BE2C (cell line): ENCODE measurements at regions not wholly inside any gene's neighbourhood (a gene's known extent, or its start where the extent isn't known, plus 50 kb on each side); places are given as distances from the start of the nearest gene placed in this dataset.

ENCODE experiments used
- DNase-seq: peaks from one replicate; pipeline ENCODE4 v3.0.0-alpha.2; 2020
- H3K27me3 ChIP-seq: fragments of 250-450 bp; sonication (Bioruptor Pico); 2 replicates; pipeline ENCODE4 v1.5.1; 2020; ENCODE audit warnings: mild to moderate bottlenecking
- H3K36me3 ChIP-seq: fragments of 250-450 bp; sonication (Bioruptor Pico); 2 replicates; pipeline ENCODE4 v1.5.1; 2020; ENCODE audit warnings: mild to moderate bottlenecking
- H3K4me1 ChIP-seq: fragments of 250-450 bp; sonication (Bioruptor Pico); 2 replicates; pipeline ENCODE4 v1.5.1; 2020
- H3K4me3 ChIP-seq: 2 replicates; pipeline ENCODE4 v1.5.1; 2011; ENCODE audit warnings: low read depth, low read length
- H3K9me3 ChIP-seq: fragments of 250-450 bp; sonication (Bioruptor Pico); 2 replicates; pipeline ENCODE4 v1.5.1; 2020
- CTCF ChIP-seq: IDR thresholded peaks from 2 replicates; pipeline ENCODE4 v1.5.1; 2012; ENCODE audit warnings: mild to moderate bottlenecking, low read depth, low read length

DNA sequence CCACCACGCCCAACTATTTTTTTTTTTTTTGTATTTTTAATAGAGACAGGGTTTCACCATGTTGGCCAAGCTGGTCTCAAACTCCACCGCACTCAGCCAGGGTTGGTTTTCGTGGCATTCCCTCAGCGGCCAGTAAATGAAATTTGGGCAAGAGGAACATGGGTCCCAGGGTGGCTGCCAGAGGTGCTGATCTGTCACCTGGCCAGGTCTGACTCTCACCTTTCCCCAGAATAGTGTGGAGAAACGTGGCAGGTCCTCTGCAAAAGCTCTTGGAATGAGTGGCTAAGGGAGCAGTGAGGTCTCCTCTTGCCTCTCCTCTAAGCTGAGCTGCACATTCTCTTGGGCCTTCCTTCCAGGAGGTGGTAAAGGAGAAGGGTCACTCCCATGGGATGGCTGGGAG is 170.1 kb downstream of the IRX2 start:
- Histone ChIP-seq H3K9me3 (no peaks in the 10 kb centered on the region; the same call in 1 of the 2 replicates), H3K27me3 (no peaks in the 10 kb centered on the region), H3K36me3 (no peaks in the 10 kb centered on the region), H3K4me1 (no peaks in the 10 kb centered on the region), H3K4me3 (no peak overlapping the region)
- DNase-seq, result no peak
- no peak for TF ChIP-seq CTCF

DNA sequence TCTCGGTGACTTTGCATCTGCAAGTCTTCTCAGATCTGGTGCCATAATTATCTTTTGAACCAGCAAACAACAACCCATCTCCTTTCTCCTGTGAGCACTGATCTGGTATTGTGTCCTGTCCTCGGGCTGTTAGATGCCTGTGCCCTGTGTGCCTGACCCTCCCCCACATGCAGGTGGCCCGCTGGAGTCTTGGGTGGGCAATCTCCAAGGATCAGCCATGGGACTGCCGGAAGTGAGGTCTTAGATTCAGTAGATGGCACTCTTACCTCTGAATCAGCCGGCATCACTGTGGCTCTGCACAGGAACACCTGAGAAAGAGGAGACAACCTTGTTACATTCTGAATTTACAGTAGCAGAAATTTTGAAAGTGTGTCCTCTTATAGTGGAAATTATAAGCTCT is 172.4 kb downstream of the IRX2 start:
- Histone ChIP-seq H3K9me3 (no peaks in the 10 kb centered on the region), H3K4me1 (no peaks in the 10 kb centered on the region), H3K36me3 (no peaks in the 10 kb centered on the region), H3K27me3 (no peaks in the 10 kb centered on the region), H3K4me3 (no peak overlapping the region)
- no peak for TF ChIP-seq CTCF
- no peak for DNase-seq

DNA sequence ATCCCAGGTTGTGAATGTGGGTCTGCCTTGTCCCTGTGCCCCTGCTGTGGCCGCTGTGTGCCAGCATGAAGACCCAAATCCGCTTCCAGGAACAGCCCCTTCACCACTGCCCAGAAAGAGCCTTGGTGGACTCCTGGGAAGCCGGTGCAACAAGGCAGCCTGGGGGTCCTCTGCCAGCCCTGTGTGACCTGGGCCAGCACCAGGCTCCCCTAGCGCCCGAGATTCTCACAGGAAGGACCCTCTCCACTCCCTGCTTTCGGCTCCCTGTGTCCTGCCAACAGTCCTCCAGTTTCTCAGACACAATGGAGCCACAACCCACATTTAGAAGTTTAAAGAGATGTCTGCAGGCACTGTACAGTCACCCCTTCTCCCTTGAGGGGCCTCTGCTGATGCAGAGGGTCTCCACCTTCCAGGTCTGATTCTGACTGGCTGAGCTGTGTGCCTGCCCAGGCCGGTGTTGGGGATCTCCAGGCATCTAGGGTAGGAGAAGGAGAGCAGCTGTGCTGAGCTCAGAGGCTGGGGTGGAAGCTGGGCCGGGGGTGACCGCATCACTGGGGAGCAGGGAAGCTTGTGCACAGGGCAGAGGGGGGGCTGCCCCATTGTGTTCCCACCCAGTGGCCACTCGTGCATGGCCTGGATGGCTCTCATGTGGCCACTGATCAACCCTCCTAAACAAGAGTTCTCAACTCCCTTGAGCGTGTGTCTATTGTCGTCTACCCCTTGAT is 174.0 kb downstream of the IRX2 start:
- Histone ChIP-seq H3K4me3 (no peak overlapping the region), H3K27me3 (no peaks in the 10 kb centered on the region), H3K36me3 (no peaks in the 10 kb centered on the region), H3K9me3 (no peaks in the 10 kb centered on the region), H3K4me1 (no peaks in the 10 kb centered on the region)
- no peak for DNase-seq
- no peak for TF ChIP-seq CTCF

DNA sequence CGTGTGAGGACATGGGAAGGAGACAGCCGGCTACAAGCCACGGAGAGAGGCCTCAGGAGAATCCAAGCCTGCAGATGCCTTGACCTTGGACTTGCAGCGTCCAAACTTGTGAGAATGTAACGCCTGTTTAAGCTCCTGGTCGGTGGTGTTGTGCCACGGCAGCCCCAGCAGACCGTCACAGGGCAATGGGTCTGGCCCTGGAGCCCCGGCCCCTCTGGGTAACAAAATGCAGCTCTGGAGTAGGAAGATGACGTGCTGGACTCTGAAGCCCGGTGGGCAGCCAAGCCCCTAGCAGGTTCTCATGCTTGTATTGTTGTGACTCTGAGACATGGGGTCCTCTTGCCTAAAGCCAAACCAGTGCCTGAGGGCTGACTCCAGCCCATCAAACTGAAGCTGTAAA is 174.7 kb downstream of the IRX2 start:
- no peak for DNase-seq
- Histone ChIP-seq H3K4me1 (no peaks in the 10 kb centered on the region), H3K9me3 (no peaks in the 10 kb centered on the region; the same call in 1 of the 2 replicates), H3K4me3 (no peak overlapping the region), H3K27me3 (no peaks in the 10 kb centered on the region), H3K36me3 (no peaks in the 10 kb centered on the region)
- TF ChIP-seq CTCF, result no peak

DNA sequence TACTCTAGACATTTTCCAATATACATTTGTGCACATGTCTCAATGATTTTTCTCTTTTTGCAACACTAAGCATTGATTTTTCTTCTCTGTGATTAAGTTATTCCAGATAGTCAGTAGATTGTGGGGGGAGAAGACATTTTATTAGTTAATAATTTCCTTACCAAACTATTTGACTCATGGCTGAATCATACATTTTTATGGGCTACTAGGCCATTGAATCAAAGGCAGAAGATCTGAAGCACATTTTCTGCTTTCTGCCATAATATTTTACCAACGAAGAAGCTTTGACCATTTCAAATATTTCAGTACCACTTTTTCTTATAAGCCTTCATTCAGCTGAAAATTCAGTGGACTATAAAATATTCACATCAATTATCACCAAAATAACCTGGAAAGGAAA is 175.6 kb downstream of the IRX2 start:
- Histone ChIP-seq H3K27me3 (no peaks in the 10 kb centered on the region), H3K36me3 (no peaks in the 10 kb centered on the region), H3K9me3 (no peaks in the 10 kb centered on the region; the same call in 1 of the 2 replicates), H3K4me3 (no peak overlapping the region), H3K4me1 (no peaks in the 10 kb centered on the region)
- DNase-seq, result no peak
- TF ChIP-seq CTCF, result no peak

- Histone ChIP-seq H3K4me1 (no peaks in the 10 kb centered on the region), H3K36me3 (no peaks in the 10 kb centered on the region)
- no peak for TF ChIP-seq CTCF
Measured at GRCh38 chr5:2575292-2575691, 176.2 kb downstream of the IRX2 start.

More at GRCh38 chr5:2575292-2575691, 176.2 kb downstream of the IRX2 start:
- H3K4me3 ChIP-seq, result no peak overlapping the region
- no peak for DNase-seq
- no peaks in the 10 kb centered on the region for H3K27me3 ChIP-seq
- H3K9me3 ChIP-seq, result no peaks in the 10 kb centered on the region; the same call in 1 of the 2 replicates
